GM18873 (cell line): ENCODE measurements at regions not wholly inside any gene's neighbourhood (a gene's known extent, or its start where the extent isn't known, plus 50 kb on each side); places are given as distances from the start of the nearest gene placed in this dataset.
"Not testable (repeated sequence)": the region's sequence is repeated elsewhere in the genome, so short reads cannot be mapped to it uniquely, and the experiment has no call there.

Experiments used
- ATAC-seq: cut with Tn5 transposase; IDR thresholded peaks from one replicate; pipeline ENCODE4 v1.9.1; 2021; ENCODE audit warnings: mild to moderate bottlenecking, moderate library complexity, moderate number of reproducible peaks; ENCODE audit not compliant: unreplicated experiment, low FRiP score

DNA sequence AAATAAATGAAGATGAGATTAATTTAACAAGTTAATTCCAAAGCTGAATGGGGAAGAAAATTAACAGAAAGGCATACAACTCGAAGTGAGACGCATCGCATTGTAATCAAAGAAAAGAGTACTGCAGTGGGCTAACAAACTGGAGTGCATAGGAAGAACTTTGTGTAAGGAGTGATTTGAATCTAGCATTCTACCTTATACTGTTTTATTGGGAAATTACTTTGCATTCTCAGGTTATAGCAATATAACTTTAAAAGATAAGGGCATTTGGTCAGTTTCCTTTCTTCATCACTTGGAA is 124.5 kb upstream of the TLE4 start:
- no peak for ATAC-seq

DNA sequence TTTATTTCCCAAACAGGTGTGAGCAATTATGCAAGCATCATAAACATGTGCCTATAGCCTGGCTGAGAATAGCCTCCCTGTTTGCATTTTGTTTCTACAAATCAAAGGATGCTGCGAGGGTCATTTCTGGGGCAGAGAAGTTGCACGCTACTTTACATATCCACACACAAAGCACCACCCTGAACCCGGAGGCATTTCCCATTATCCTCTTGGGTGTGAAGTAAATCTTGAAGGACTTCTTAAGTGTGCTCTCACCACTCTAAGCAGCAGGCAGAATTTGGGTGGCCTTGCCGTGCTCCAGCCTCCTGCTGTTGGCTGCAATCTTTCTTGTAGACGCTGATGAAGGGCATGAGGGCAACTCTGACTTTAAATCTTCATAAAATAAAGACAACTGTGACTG is 124.0 kb upstream of the TLE4 start:
- ATAC-seq, result no peak

DNA sequence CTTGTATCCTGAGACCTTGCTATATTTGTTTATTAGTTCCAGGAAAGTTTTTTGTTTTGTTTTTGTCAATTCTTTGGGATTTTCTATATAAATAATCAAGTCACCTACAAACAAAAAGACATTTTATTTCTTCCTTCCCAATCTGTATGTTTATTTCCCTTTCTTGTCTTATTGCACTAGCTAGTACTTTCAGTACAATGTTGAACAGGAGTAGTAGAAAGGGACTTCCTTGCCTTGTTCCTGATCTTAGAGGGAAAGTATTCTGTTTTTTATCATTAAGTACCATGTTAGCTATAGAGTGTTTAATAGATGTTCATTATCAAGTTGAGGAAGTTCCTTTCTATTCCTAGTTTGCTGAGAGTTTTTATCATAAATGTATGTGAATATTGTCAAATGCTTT is 119.5 kb upstream of the TLE4 start:
- ATAC-seq, result no peak

DNA sequence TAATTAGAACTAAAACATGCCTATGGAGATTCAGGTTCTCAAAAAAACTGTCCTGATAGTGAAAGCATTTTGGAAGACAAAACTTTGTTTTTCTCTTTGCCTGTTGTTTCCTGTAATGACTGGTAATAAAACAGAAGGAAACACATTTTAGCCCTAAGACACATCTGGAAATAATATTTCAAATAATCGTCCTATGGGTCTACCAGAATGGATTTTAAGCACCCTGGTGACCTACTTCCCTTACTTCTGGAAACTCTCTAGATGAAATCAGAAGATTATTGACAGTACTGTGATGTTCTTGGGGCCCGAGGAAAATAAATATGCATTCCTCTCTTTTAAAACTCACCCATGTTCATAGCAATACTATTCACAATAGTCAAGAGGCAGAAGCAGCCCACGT is 110.1 kb upstream of the TLE4 start:
- ATAC-seq, result no peak

DNA sequence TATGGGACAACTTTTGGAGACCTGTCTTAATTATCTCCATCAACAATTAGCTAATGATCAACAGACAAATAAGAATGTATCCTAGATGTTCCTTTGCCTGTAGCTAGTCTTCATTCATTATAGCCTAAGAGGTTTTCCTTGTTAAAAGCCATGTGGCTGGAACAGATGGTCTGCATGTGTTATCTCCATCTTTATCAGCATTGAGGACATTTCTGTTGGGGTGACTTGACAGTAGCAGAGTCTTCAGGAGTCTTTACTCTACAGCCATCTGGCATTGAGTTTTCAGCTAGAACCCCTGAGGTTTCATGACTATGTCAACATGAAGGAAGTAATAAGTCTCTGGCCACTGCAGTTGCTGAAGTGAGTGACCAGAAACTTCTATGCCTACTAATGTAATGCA is 106.6 kb upstream of the TLE4 start:
- ATAC-seq, result no peak

DNA sequence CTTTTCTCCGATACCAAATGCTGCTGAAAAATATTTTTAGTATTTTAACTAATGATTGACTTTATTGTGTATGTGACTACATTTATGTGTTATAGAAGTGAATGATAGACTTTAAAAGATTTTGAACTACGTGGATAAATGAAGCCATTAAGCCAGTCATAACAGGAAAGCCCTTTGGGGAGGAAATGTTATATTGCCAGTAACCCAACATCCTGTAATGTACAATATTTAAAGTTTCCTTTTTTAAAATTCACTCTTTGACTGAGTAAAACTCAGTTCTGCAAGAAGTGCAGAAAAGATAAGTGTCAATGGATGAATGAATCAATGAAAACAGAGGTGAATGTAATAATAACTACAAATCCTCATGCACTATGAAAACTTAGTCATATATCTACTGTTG is 102.6 kb upstream of the TLE4 start:
- ATAC-seq, result no peak

DNA sequence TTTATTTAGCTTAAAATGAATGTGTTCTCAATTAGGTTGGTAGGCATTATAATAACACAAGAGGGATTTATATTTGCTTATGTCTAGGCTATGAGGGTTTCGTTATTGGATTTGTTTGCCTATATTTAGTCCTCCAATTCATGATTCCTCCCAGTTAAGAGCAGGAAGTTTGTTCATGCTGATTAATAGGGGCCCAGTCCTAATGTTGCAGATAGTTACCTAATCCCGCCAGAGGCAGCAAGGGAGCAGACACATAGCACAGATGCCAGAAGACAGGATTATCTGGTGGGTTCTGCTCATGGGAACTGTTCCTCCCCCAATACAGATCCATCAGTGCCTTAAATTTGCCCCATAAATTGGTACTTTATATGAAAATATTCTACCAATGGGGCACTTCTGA is 100.8 kb upstream of the TLE4 start:
- no peak for ATAC-seq

DNA sequence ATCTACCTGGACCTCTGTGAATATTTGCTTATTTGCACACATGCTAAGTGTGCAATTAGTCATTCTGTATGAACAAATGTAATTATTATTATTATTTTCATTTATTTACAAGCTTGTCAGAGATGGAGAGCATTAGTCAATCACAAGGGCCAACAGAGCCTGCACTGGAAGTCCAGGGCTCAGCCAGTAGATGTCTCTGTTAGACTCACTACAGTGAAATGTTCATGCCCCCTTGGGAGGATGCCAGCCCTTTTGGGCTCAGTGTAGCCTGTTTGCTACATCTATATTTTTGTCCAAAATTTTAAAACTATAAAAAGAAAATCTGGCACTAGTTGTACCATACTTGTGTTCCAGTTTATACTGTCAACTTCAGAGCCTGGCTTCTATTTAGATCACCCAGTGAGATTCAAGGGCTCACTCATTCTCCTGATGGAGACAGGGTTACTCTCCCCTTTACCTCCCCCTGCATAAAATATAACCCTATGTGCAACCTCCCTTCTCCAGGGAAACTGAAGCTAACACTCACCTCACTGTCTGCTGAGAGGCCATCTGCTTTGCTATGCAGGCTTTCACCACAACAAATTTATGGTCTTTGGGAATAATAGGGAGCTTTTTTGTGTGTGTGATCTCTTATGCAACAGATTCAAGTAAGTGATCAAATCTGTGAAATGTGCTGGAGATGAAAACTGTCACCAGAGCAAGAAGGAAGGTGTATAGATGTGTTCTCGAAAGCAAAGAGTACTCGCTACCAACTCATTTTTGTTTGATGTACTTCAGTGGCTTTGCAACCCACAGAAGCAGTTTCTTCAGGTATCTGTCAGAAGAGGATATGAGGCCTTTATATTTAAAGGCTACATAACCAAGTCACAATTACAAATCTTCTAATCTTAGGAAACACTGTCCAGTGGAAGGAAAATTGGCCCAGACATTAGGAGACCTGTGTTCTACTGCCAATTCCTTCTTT is 99.9 kb upstream of the TLE4 start:
- no peak for ATAC-seq

DNA sequence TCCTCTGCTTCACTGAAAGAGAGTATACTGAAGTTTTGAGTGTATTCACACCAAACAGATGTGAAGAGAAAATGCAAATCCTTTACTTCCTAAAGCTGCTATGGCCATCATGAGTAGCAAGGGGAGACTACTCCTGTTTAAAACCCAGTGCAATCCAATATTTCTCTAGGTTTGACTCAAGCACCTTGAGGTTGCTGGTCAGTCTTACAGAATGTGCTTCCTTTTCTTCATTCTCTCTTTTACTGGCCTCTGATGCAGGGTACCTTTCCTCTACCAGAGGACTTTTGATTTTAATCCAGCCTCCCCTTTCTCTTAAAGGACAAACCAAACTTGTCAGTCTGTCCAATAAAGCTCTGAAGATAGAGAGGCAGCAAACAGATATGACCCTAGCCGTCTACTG is 98.1 kb upstream of the TLE4 start:
- ATAC-seq, result no peak

DNA sequence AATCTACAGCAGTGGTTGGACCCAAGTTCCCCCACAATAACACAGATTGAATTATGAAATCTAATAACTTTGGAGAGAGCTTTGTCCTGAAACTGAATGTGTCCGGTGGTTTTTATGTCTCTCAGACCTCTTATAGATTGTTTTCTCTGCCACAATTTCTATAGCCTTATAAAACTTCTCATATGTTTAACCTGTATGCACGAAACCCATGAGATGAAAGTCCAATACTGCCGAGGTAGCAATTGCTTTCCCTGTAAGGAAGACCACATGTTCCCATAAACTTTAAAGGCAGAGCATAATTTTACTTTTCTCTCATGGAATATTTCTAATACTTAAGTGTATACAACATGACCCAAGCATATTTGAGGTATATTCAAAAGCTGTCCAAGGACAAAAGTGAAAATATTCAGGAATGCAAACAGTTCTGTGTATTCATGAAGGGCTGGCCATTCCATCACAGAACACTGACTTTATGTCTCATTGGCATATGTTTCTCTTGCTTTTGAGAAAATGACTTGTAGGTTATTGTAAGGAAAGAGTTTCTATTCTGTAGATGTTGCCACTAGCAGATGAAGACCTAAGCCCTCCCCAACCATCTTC is 94.4 kb upstream of the TLE4 start:
- ATAC-seq, result no peak

DNA sequence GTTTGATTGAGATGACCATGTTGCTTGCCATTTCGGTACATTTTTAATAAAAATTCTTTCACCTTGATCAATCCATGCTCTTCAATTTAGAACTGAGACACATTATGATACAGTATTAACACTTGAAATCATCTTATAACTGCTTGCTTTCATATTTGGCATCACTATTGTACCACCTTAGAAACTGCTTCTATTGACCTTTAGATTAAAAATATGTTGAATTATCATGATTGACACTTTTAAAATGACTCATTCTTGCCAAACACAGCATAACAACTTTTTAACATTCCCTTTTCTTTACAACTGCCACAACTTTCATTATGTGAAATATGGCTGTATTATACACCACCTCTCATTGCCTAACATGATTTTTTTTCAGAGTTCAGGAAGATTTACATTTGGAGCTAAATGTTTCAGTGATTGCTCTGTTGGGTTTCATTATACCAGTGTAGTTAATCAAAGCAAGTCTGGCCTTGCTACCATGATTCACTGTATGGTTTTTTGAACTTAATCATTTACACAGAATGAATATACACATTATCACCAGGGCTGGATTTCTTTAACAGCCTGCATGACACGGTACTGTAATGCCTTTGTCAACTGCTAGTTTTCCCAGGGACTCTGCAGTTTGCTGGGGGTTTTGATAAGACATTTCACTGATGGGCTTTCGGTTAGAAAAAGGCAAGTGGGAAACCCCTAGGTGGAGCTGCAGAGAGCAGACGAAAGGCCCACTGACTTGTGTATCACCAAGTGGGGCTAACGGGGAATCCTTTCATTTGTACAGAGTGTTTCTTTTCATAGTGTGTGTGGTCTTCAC is 93.6 kb upstream of the TLE4 start:
- no peak for ATAC-seq

DNA sequence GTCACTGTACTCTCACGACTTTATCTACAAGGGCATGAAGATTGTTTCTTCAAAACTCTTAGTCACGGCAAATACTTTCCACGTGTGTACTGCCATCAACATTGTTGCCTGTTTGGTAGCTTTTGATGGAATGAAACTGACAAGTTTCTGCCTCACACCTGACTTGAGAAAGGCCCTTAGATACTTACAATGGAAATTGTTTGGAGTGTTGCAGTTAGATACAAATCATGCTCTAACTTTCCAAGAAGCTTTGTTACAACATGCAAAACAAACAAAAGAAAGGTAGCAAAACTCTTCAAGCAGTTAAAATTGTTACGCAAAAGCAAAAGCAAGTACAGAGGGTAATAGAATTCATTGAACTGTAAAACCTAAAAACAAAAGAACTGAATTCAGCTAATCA is 91.1 kb upstream of the TLE4 start:
- ATAC-seq, result no peak

DNA sequence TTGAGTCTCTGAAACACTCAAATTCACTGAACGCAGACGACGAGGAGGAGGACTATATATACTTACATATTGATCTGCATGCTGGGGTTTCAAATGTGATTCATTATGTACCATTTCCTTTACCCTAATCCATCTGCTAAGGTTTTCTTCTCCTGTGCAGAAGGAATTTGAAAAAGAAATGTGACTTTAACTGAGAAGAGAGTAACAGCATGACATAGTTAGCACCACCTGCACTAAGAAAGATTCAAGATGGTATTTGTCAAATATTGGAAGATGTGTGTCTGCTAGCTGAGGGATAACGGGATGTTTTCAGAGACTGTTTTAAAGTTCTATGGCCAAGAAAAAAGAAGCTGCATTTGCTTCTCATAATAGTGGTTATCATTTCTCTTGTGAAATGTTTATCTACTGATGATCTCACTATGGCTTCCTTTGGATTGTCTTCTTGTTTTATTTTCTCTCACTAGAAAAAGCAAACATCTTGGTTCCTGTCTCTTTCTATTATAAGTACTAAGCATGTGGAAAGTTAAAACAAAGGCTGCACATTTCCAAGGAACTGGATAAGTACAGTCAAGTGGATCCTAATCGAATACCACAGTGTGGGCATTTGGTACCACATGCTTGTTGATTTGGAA is 89.8 kb upstream of the TLE4 start:
- ATAC-seq, result no peak

DNA sequence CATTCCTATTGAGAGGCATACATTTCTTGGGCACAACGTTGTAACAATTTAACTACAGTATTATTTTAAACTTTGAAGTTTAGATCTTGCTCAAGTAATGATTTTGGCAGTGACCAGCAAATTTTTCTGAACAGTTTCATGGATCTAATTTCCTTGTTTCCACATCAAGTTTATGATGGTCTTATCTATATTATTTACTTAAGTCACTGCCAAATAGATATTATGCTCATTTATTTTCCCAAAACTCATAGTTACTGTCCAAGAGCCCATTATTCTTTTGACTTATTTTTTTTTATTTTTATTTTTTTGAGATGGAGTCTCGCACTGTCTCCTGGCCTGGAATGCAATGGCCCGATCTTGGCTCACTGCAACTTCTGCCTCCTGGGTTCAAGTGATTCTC is 86.5 kb upstream of the TLE4 start:
- ATAC-seq, result no peak

DNA sequence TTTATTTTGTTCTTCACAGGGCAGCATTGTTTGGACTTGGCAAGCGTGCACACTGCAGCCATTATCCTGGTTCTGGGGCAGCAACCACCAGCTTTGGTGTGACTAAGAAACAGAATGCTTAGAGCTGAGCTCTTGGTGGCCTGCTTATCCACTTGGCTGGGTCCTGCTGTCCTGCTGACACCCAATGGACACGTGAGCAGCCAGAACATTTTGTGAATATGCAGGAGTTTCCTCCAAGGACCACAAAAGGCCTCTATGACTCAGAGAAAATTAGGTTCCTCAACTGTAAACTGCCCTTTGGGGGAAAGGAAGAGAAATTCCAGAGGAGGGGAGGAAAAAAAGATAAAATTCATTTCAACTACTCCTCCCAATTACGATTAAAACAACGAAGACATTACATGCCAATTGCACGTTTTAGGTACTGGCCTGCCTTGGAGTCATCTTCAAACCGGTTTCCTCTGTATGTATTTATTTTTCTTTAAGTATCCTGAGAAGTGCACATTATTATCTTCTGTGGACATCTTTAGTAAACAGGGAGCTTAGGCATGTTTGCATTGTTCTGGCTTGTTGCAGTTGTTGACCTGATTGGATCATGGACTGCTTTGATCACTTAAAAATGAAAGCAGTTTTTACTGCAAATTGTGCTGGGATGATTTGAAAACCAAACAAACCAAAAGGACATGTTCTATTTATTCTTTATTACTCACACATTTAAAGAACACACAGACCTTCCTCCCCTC is 82.3 kb upstream of the TLE4 start:
- ATAC-seq, result no peak

DNA sequence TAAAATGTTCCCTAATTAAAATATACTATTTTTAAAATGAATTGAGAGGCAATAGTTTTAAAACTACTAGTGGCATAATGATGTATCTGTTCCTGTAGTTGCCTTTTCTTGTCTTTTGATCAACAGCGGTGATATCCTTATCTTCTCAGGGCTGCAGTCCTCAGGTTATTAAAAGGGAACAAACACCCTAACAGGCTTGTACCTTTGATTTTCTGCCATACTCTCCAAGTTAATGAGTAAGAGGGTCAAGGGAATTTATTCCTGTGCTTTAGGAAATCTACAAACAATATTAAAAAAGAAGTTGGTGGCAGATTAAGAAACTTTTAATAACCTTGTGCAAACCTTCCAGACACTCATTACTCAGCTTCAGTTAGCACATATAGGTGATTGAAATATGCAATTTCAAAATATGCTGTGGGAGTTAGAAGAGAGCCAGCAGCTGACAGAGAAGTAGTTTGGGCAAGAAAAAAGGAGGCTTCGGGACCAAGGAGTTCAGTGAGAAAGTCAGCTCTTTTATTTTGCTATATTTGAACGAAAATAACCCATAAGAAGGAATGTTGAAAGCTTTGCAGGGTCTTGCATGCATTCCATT is 81.0 kb upstream of the TLE4 start:
- ATAC-seq, result no peak

DNA sequence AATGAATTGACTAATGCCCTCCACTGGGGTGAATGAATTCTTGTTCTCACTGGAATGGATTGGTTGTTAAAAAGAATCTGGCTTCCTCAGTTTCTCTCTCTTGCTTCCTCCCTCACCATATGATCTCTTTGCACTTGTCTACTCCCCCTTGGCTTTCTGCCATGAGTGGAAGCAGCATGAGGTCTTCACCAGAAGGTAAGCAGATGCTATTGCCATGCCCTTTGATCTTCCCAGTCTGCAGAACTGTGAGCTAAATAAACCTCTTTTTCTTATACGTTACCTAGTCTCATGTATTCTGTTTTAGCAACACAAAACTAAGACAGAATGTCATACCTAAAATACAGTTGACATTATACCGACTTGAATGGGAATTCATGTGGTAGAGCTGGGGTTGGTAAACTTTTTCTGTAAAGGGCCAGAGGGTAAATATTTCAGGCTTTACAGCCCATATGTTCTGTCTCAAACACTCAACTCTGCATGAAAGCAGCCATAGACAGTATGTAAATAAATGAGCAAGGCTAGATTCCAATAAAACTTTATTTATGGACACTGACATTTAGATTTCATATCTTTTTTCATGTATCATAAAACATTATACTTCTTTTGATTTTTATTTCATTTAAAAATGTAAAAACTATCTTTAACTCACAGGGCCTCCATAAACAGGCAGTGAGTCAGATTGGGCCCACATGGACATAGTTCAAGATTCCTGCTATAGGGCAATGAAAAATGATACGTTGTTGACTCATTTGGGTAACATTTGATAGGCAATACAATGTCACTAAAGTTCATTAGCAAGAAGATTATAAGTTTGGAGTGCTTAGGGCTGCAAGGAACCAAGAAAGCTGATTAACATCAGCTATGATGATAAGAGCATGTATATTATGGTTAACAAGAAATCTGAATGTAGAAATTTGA is 79.4 kb upstream of the TLE4 start:
- no peak for ATAC-seq

DNA sequence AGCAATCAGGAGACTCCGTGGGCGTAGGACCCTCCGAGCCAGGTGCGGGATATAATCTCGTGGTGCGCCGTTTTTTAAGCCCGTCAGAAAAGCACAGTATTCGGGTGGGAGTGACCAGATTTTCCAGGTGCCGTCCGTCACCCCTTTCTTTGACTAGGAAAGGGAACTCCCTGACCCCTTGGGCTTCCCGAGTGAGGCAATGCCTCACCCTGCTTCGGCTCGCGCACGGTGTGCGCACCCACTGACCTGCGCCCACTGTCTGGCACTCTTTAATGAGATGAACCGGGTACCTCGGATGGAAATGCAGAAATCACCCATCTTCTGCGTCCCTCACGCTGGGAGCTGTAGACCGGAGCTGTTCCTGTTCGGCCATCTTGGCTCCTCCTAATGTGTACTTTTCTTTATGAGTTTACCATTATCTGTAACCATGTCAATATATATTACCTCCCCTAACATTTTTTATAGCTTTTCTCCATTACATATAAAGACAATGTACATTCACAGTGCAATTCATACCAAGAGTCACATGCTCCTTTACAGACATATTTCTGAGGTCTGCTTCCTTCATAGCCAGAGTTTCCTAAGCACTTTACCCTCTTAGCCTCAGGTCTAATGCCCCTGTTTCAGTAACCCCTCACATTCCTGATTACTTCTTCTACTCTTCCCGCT is 71.4 kb upstream of the TLE4 start:
- ATAC-seq, result not testable (repeated sequence)
